Neural progenitor cell (in vitro differentiated cells): ENCODE measurements at regions not wholly inside any gene's neighbourhood (a gene's known extent, or its start where the extent isn't known, plus 50 kb on each side); places are given as distances from the start of the nearest gene placed in this dataset.

Experiments used
- CTCF ChIP-seq: fragments of 200-600 bp; sonication (generic); IDR thresholded peaks from 2 replicates; pipeline ENCODE4 v1.5.1; 2017; ENCODE audit warnings: antibody characterized with exemption, mild to moderate bottlenecking
- EZH2 ChIP-seq: fragments of 200-600 bp; sonication (generic); IDR thresholded peaks from 2 replicates; pipeline ENCODE4 v1.6.1; 2017; ENCODE audit warnings: antibody characterized with exemption, mild to moderate bottlenecking, moderate library complexity
- EZH2phosphoT487 ChIP-seq: fragments of 200-600 bp; sonication (generic); IDR thresholded peaks from 2 replicates; pipeline ENCODE4 v1.6.1; 2017; ENCODE audit warnings: antibody characterized with exemption

- TF ChIP-seq CTCF (no peak), EZH2phosphoT487 (no peak), EZH2 (no peak)
Measured at GRCh38 chr4:130031858-130032257, 935.9 kb downstream of the C4orf33 start.
